Endothelial cell of umbilical vein (primary cell): ENCODE measurements at regions not wholly inside any gene's neighbourhood (a gene's known extent, or its start where the extent isn't known, plus 50 kb on each side); places are given as distances from the start of the nearest gene placed in this dataset.

Source experiments
- BruUV-seq: library from RNA; stranded (reverse); fragments of 400-500 nt; replicated peaks from 2 replicates; lab custom pipeline; 2021; lab: Mats Ljungman, UMichigan
- CTCF ChIA-PET: fragments of 300-600, 350-600 bp; sonication (Branson Sonifier 250); formaldehyde crosslinking; loops from one replicate; lab custom pipeline; 2021; ENCODE audit warnings: antibody characterized with exemption, inconsistent platforms; lab: Charles Lee
- POLR2A ChIA-PET: fragments of 300-600, 350-600 bp; sonication (Branson Sonifier 250); formaldehyde crosslinking; loops from one replicate; lab custom pipeline; 2021; ENCODE audit warnings: antibody characterized with exemption, inconsistent platforms; lab: Charles Lee
- DNase-seq: peaks from one replicate; pipeline ENCODE4 v3.0.0-alpha.2; 2011; ENCODE audit warnings: low read depth, low spot score
- FAIRE-seq: peaks from 2 replicates; lab custom pipeline; 2011; peaks lifted over from hg19 to GRCh38; lab: Jason Lieb, UNC
- H2AFZ ChIP-seq: 2 replicates; pipeline ENCODE4 v1.6.0; 2012; ENCODE audit warnings: low read depth, low read length, control low read depth, inconsistent platforms
- H3K27ac ChIP-seq: 2 replicates; pipeline ENCODE4 v1.5.1; 2011; ENCODE audit warnings: low read depth, mild to moderate bottlenecking, control low read depth, low read length, moderate library complexity; ENCODE audit not compliant: insufficient read depth
- H3K27me3 ChIP-seq, 2 experiments: 2 replicates each; pipeline versions ENCODE4 v1.6.0 to v1.6.1; 2011; ENCODE audit warnings: low read length in 2 of 2, mixed read lengths in 1 of 2; ENCODE audit not compliant: control insufficient read depth in 2 of 2, insufficient read depth in 2 of 2
- H3K36me3 ChIP-seq, 2 experiments: 2 replicates in 1 of 2; 3 replicates in 1 of 2; pipeline ENCODE4 v1.5.1; 2011; ENCODE audit warnings: low read length in 2 of 2, mild to moderate bottlenecking in 1 of 2, moderate library complexity in 1 of 2; ENCODE audit not compliant: control insufficient read depth in 2 of 2, insufficient read depth in 2 of 2; ENCODE audit errors: extremely low read depth in 1 of 2
- H3K4me1 ChIP-seq: 3 replicates; pipeline ENCODE4 v1.5.1; 2011; ENCODE audit warnings: mild to moderate bottlenecking, low read length; ENCODE audit not compliant: control insufficient read depth, insufficient read depth; ENCODE audit errors: extremely low read depth
- H3K4me2 ChIP-seq: 2 replicates; pipeline ENCODE4 v1.6.1; 2011; ENCODE audit warnings: low read length, control low read depth, mixed read lengths; ENCODE audit not compliant: insufficient read depth
- H3K4me3 ChIP-seq, 3 experiments: fragments of 200-600 bp in 1 of 3; sonication (generic), shearing (Covaris generic) in 1 of 3; replicated peaks in 1 of 3; 2 replicates each; pipeline ENCODE4 v1.5.1; 2011 to 2016; ENCODE audit warnings: control low read depth in 3 of 3, low read length in 3 of 3, mild to moderate bottlenecking in 2 of 3, inconsistent platforms in 1 of 3, low read depth in 1 of 3, moderate library complexity in 1 of 3; ENCODE audit not compliant: insufficient read depth in 1 of 3
- H3K79me2 ChIP-seq: 2 replicates; pipeline ENCODE4 v1.6.0; 2012; ENCODE audit warnings: low read length, inconsistent platforms; ENCODE audit not compliant: control insufficient read depth, insufficient read depth
- H3K9ac ChIP-seq: replicated peaks from 2 replicates; pipeline ENCODE3; 2011; ENCODE audit warnings: low read length, control low read depth; ENCODE audit not compliant: insufficient read depth; ENCODE audit errors: extremely low read depth
- H3K9me1 ChIP-seq: replicated peaks from 3 replicates; pipeline ENCODE4 v1.6.0; 2011; ENCODE audit warnings: mild to moderate bottlenecking, low read length; ENCODE audit not compliant: control insufficient read depth, insufficient read depth; ENCODE audit errors: extremely low read depth
- H3K9me3 ChIP-seq: replicated peaks from 2 replicates; pipeline ENCODE4 v1.5.1; 2012; ENCODE audit warnings: low read length, inconsistent platforms; ENCODE audit not compliant: control insufficient read depth, insufficient read depth
- H4K20me1 ChIP-seq: replicated peaks from 2 replicates; pipeline ENCODE3; 2011; ENCODE audit warnings: mild to moderate bottlenecking, low read length; ENCODE audit not compliant: control insufficient read depth, insufficient read depth; ENCODE audit errors: extremely low read depth
- EZH2 ChIP-seq: IDR thresholded peaks from 2 replicates; pipeline ENCODE4 v1.6.1; 2012; ENCODE audit warnings: borderline replicate concordance, low read depth, mild to moderate bottlenecking, moderate library complexity, low read length, inconsistent platforms; ENCODE audit not compliant: severe bottlenecking
- FOS ChIP-seq: IDR thresholded peaks from 2 replicates; pipeline ENCODE4 v1.6.1; 2011; ENCODE audit warnings: mild to moderate bottlenecking, low read length, moderate library complexity, borderline replicate concordance; ENCODE audit not compliant: insufficient read depth
- GATA2 ChIP-seq: IDR thresholded peaks from 2 replicates; pipeline ENCODE4 v1.7.0; 2011; ENCODE audit warnings: low read depth, mild to moderate bottlenecking, moderate library complexity, mixed read lengths, low read length; ENCODE audit not compliant: insufficient read length, insufficient read depth
- JUN ChIP-seq: IDR thresholded peaks from 2 replicates; pipeline ENCODE4 v1.6.1; 2011; ENCODE audit warnings: borderline replicate concordance, low read depth; ENCODE audit not compliant: insufficient read length, insufficient read depth
- MYC ChIP-seq: IDR thresholded peaks from one replicate; pipeline ENCODE4 v1.6.1; 2011; ENCODE audit warnings: mild to moderate bottlenecking, low read depth, low read length
- POLR2A ChIP-seq: IDR thresholded peaks from 2 replicates; pipeline ENCODE4 v1.6.1; 2012; ENCODE audit warnings: low read depth, mild to moderate bottlenecking, control low read depth, low read length
- POLR2AphosphoS5 ChIP-seq: IDR thresholded peaks from 2 replicates; pipeline ENCODE4 v1.6.1; 2012; ENCODE audit warnings: low read depth, mild to moderate bottlenecking, control low read depth, low read length, moderate library complexity; ENCODE audit not compliant: insufficient read depth
- dilution Hi-C: fragments of 300-500 bp; cut with MboI; formaldehyde crosslinking; loops from one replicate; pipeline ENCODE4 v1.15.0; 2019; ENCODE audit warnings: low sequenced_read_pairs; ENCODE audit not compliant: extremely low pct_ligation_motif_present
- intact Hi-C: fragments of 100-400 bp; cut with micrococcal nuclease; formaldehyde crosslinking; loops from one replicate; pipeline ENCODE4 v1.10.0; 2022
- TF ChIP-seq, protein P1 (sequence below): IDR thresholded peaks from 2 replicates; pipeline ENCODE4 v1.6.1; 2011; ENCODE audit not compliant: insufficient read depth, insufficient read length
- TF ChIP-seq, protein P2 (sequence below), 2 donors: IDR thresholded peaks; 1 replicate in 1 of 2; 2 replicates in 1 of 2; pipeline ENCODE4 v1.5.1; 2011; ENCODE audit warnings: low read length in 2 of 2, mild to moderate bottlenecking in 2 of 2, moderate library complexity in 2 of 2, control low read depth in 1 of 2, inconsistent platforms in 1 of 2, low read depth in 1 of 2; ENCODE audit not compliant: insufficient read depth in 1 of 2; ENCODE audit errors: extremely low read depth in 1 of 2

GRCh38 chrX:10310511-10310910, 153.7 kb downstream of the CLCN4 start:
- dilution Hi-C loops = no loop called here

More at GRCh38 chrX:10310511-10310910, 153.7 kb downstream of the CLCN4 start:
- Histone ChIP-seq H4K20me1 (no peaks in the 10 kb centered on the region), H3K79me2 (no peaks in the 10 kb centered on the region), H3K9me3 (no peaks in the 10 kb centered on the region), H3K27me3 (no peaks in the 10 kb centered on the region), H3K36me3 (no peaks in the 10 kb centered on the region), H3K9me1 (no peaks in the 10 kb centered on the region), H3K4me3 (no peak overlapping the region), H3K27ac (no peak overlapping the region), H3K9ac (no peak overlapping the region), H2AFZ (no peak overlapping the region), H3K4me2 (no peak overlapping the region), H3K4me1 (no peaks in the 10 kb centered on the region)
- TF ChIP-seq POLR2A (no peak), JUN (no peak), MYC (no peak), EZH2 (no peak), FOS (no peak), POLR2AphosphoS5 (no peak), GATA2 (no peak)
- TF ChIP-seq, protein P1, sequence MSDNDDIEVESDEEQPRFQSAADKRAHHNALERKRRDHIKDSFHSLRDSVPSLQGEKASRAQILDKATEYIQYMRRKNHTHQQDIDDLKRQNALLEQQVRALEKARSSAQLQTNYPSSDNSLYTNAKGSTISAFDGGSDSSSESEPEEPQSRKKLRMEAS = no peak
- TF ChIP-seq, protein P2, sequence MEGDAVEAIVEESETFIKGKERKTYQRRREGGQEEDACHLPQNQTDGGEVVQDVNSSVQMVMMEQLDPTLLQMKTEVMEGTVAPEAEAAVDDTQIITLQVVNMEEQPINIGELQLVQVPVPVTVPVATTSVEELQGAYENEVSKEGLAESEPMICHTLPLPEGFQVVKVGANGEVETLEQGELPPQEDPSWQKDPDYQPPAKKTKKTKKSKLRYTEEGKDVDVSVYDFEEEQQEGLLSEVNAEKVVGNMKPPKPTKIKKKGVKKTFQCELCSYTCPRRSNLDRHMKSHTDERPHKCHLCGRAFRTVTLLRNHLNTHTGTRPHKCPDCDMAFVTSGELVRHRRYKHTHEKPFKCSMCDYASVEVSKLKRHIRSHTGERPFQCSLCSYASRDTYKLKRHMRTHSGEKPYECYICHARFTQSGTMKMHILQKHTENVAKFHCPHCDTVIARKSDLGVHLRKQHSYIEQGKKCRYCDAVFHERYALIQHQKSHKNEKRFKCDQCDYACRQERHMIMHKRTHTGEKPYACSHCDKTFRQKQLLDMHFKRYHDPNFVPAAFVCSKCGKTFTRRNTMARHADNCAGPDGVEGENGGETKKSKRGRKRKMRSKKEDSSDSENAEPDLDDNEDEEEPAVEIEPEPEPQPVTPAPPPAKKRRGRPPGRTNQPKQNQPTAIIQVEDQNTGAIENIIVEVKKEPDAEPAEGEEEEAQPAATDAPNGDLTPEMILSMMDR (IDR thresholded peaks at IDR 0.05; ENCODE audit: extremely low read depth in 1 of 2, insufficient read depth in 1 of 2, low read depth in 1 of 2, low read length in 2 of 2) = no peak
- BruUV-seq = no TSS peak
- no peak for FAIRE-seq
- intact Hi-C loops = no loop called here
- ChIA-PET CTCF (no interaction called here), POLR2A (no interaction called here)
- DNase-seq = no peak
